AG09319 (cell line): ENCODE measurements at regions not wholly inside any gene's neighbourhood (a gene's known extent, or its start where the extent isn't known, plus 50 kb on each side); places are given as distances from the start of the nearest gene placed in this dataset.

ENCODE experiments used
- DNase-seq: peaks from one replicate; pipeline ENCODE4 v3.0.0-alpha.2; 2010; ENCODE audit warnings: low read depth; ENCODE audit errors: extremely low read depth
- CTCF ChIP-seq: IDR thresholded peaks from 2 replicates; pipeline ENCODE4 v1.5.1; 2011; ENCODE audit warnings: low read depth, mild to moderate bottlenecking, inconsistent platforms, low read length, moderate library complexity

GRCh38 chr4:188649635-188650034, 510.4 kb downstream of the TRIML1 start:
- no peak for TF ChIP-seq CTCF
- DNase-seq = no peak

GRCh38 chr4:188650516-188650915, 511.3 kb downstream of the TRIML1 start:
- TF ChIP-seq CTCF = no peak
- DNase-seq = no peak

GRCh38 chr4:188657365-188657764, 518.1 kb downstream of the TRIML1 start:
- DNase-seq = no peak
- no peak for TF ChIP-seq CTCF

GRCh38 chr4:188658958-188659522, 519.8 kb downstream of the TRIML1 start:
- no peak for TF ChIP-seq CTCF
- no peak for DNase-seq

- DNase-seq = no peak
- no peak for TF ChIP-seq CTCF
Observed at GRCh38 chr4:188660796-188661195, 521.6 kb downstream of the TRIML1 start.

- DNase-seq = no peak
- no peak for TF ChIP-seq CTCF
Observed at GRCh38 chr4:188661502-188661901, 522.3 kb downstream of the TRIML1 start.

- no peak for DNase-seq
- no peak for TF ChIP-seq CTCF
Observed at GRCh38 chr4:188663369-188663768, 524.1 kb downstream of the TRIML1 start.
